Suprapubic skin (tissue), 4 donors: ENCODE measurements at regions not wholly inside any gene's neighbourhood (a gene's known extent, or its start where the extent isn't known, plus 50 kb on each side); places are given as distances from the start of the nearest gene placed in this dataset.
"Not testable (repeated sequence)": the region's sequence is repeated elsewhere in the genome, so short reads cannot be mapped to it uniquely, and the experiment has no call there.

ENCODE experiments used
- DNase-seq, 2 donors: peaks; one replicate each; pipeline ENCODE4 v3.0.0-alpha.2; 2019; ENCODE audit warnings: low spot score in 2 of 2
- H3K27ac ChIP-seq: fragments of 200-600 bp; sonication (generic); one replicate; pipeline ENCODE4 v1.5.1; 2019
- H3K27me3 ChIP-seq: fragments of 200-600 bp; sonication (generic); one replicate; pipeline ENCODE4 v1.5.1; 2019
- H3K36me3 ChIP-seq: fragments of 200-600 bp; sonication (generic); one replicate; pipeline ENCODE4 v1.5.1; 2019
- H3K4me1 ChIP-seq: fragments of 200-600 bp; sonication (generic); one replicate; pipeline ENCODE4 v1.5.1; 2019
- H3K4me3 ChIP-seq: fragments of 200-600 bp; sonication (generic); one replicate; pipeline ENCODE4 v1.5.1; 2019; ENCODE audit warnings: mild to moderate bottlenecking
- H3K9me3 ChIP-seq: fragments of 200-600 bp; sonication (generic); one replicate; pipeline ENCODE4 v1.5.1; 2019
- CTCF ChIP-seq, 2 donors: fragments of 200-600 bp in 1 of 2; fragments of 450-650 bp in 1 of 2; sonication (generic) in 1 of 2; IDR thresholded peaks; one replicate each; pipeline ENCODE4 v1.5.1; 2016 to 2019; ENCODE audit warnings: antibody characterized with exemption in 2 of 2, mild to moderate bottlenecking in 1 of 2, moderate library complexity in 1 of 2
- EP300 ChIP-seq: sonication (generic); formaldehyde crosslinking; IDR thresholded peaks from one replicate; pipeline ENCODE4 v1.6.1; 2017; ENCODE audit warnings: antibody characterized with exemption
- POLR2A ChIP-seq, 2 donors: fragments of 450-650 bp; IDR thresholded peaks; one replicate each; pipeline ENCODE4 v1.6.1; 2017; ENCODE audit warnings: antibody characterized with exemption in 2 of 2, mild to moderate bottlenecking in 2 of 2, moderate library complexity in 2 of 2
- POLR2AphosphoS5 ChIP-seq, 3 donors: sonication (generic); formaldehyde crosslinking; IDR thresholded peaks; one replicate each; pipeline ENCODE4 v1.6.1; 2017; ENCODE audit warnings: antibody characterized with exemption in 3 of 3
- WGBS: methylation state at CpG from one replicate; pipeline ENCODE4 v1.1.5; 2018; 5-methylcytosine and 5-hydroxymethylcytosine counted together

GRCh38 chr7:49708590-49708989 is 64.8 kb upstream of the VWC2 start:
- Histone ChIP-seq H3K4me1 (no peaks in the 10 kb centered on the region), H3K36me3 (no peaks in the 10 kb centered on the region), H3K4me3 (no peak overlapping the region), H3K27me3 (no peaks in the 10 kb centered on the region), H3K27ac (no peak overlapping the region), H3K9me3 (no peaks in the 10 kb centered on the region)
- 63% methylated on average over 5 of the region's 5 CpGs for WGBS
- TF ChIP-seq POLR2A (IDR thresholded peaks at IDR 0.05), result no peak
- TF ChIP-seq EP300, result no peak
- no peak for TF ChIP-seq POLR2AphosphoS5 (IDR thresholded peaks at IDR 0.05)
- DNase-seq, result no peak

GRCh38 chr7:49711072-49711723 is 62.2 kb upstream of the VWC2 start:
- H3K36me3 ChIP-seq, H3K4me3 ChIP-seq, DNase-seq, H3K9me3 ChIP-seq, H3K27me3 ChIP-seq, H3K4me1 ChIP-seq, H3K27ac ChIP-seq: not testable (repeated sequence)
- WGBS, result 94% methylated on average over 7 of the region's 28 CpGs

GRCh38 chr7:49714182-49714581 is 59.3 kb upstream of the VWC2 start:
- Histone ChIP-seq H3K27me3 (no peaks in the 10 kb centered on the region), H3K9me3 (no peaks in the 10 kb centered on the region), H3K4me3 (no peak overlapping the region), H3K36me3 (no peaks in the 10 kb centered on the region), H3K27ac (no peak overlapping the region), H3K4me1 (no peaks in the 10 kb centered on the region)
- 36% methylated on average over 2 of the region's 2 CpGs for WGBS
- DNase-seq, result no peak
- TF ChIP-seq CTCF (IDR thresholded peaks at IDR 0.05) (no peak), EP300 (no peak)

GRCh38 chr7:49715486-49715885 is 58.0 kb upstream of the VWC2 start:
- Histone ChIP-seq H3K27ac (no peak overlapping the region), H3K27me3 (no peaks in the 10 kb centered on the region), H3K9me3 (no peaks in the 10 kb centered on the region), H3K4me3 (no peak overlapping the region), H3K36me3 (no peaks in the 10 kb centered on the region), H3K4me1 (no peaks in the 10 kb centered on the region)
- WGBS, result 86% methylated on average over 2 of the region's 2 CpGs
- no peak for DNase-seq
- TF ChIP-seq CTCF (IDR thresholded peaks at IDR 0.05) (no peak), EP300 (no peak), POLR2A (IDR thresholded peaks at IDR 0.05) (no peak), POLR2AphosphoS5 (IDR thresholded peaks at IDR 0.05) (no peak)

GRCh38 chr7:49717547-49717946 is 55.9 kb upstream of the VWC2 start:
- 82% methylated on average over 2 of the region's 2 CpGs for WGBS
- Histone ChIP-seq H3K4me3 (no peak overlapping the region), H3K4me1 (no peaks in the 10 kb centered on the region), H3K36me3 (no peaks in the 10 kb centered on the region), H3K27ac (no peak overlapping the region), H3K27me3 (no peaks in the 10 kb centered on the region), H3K9me3 (no peaks in the 10 kb centered on the region)
- no peak for DNase-seq
- TF ChIP-seq CTCF (IDR thresholded peaks at IDR 0.05) (no peak), POLR2AphosphoS5 (IDR thresholded peaks at IDR 0.05) (no peak), EP300 (no peak), POLR2A (IDR thresholded peaks at IDR 0.05) (no peak)

GRCh38 chr7:49718760-49719159 is 54.7 kb upstream of the VWC2 start:
- Histone ChIP-seq H3K4me1 (no peaks in the 10 kb centered on the region), H3K9me3 (no peaks in the 10 kb centered on the region), H3K27ac (no peak overlapping the region), H3K27me3 (no peaks in the 10 kb centered on the region), H3K36me3 (no peaks in the 10 kb centered on the region), H3K4me3 (no peak overlapping the region)
- TF ChIP-seq POLR2AphosphoS5 (IDR thresholded peaks at IDR 0.05) (no peak), CTCF (IDR thresholded peaks at IDR 0.05) (no peak), POLR2A (IDR thresholded peaks at IDR 0.05) (no peak), EP300 (no peak)
- WGBS, result 42% methylated on average over 4 of the region's 4 CpGs
- no peak for DNase-seq
